Gastrocnemius medialis (tissue), 4 donors: ENCODE measurements at regions not wholly inside any gene's neighbourhood (a gene's known extent, or its start where the extent isn't known, plus 50 kb on each side); places are given as distances from the start of the nearest gene placed in this dataset.

Experiments used
- CTCF ChIP-seq, 5 experiments: fragments of 450-650 bp in 3 of 5; fragments of 200-600 bp in 2 of 5; sonication (generic) in 2 of 5; IDR thresholded peaks in 4 of 5; conservative IDR thresholded peaks in 1 of 5; 1 replicate in 4 of 5; 2 replicates in 1 of 5; pipeline ENCODE4 v1.5.1; 2016 to 2019; ENCODE audit warnings: antibody characterized with exemption in 5 of 5, mild to moderate bottlenecking in 3 of 5, moderate library complexity in 3 of 5
- POLR2A ChIP-seq, 2 donors: fragments of 450-650 bp; IDR thresholded peaks; one replicate each; pipeline ENCODE4 v1.6.1; 2017; ENCODE audit warnings: antibody characterized with exemption in 2 of 2, mild to moderate bottlenecking in 2 of 2, moderate library complexity in 2 of 2

- TF ChIP-seq POLR2A (IDR thresholded peaks at IDR 0.05): no peak
- no peak for TF ChIP-seq CTCF (IDR thresholded peaks at IDR 0.05 in 4 of 5, conservative IDR thresholded peaks at IDR 0.05 in 1 of 5)
Measured at GRCh38 chr4:99724067-99724466, 66.4 kb upstream of the C4orf54 start.
